IMR-90 (cell line): ENCODE measurements at regions not wholly inside any gene's neighbourhood (a gene's known extent, or its start where the extent isn't known, plus 50 kb on each side); places are given as distances from the start of the nearest gene placed in this dataset.
A peak's percentile ranks its signal among the peaks of the same experiment; 100 is the strongest.

Experiments
- ATAC-seq: fragments of 200-7000 bp; cut with Tn5 transposase; 2 replicates; pipeline ENCODE4 v1.9.1; 2020; ENCODE audit warnings: low read depth, mild to moderate bottlenecking, moderate library complexity
- BruUV-seq: library from RNA; stranded (reverse); fragments of 400-500 nt; replicated peaks from 2 replicates; lab custom pipeline; 2021; lab: Mats Ljungman, UMichigan
- CTCF ChIA-PET: fragments of 300-600 bp; formaldehyde crosslinking; extraction: SDS; loops from one replicate; lab custom pipeline; 2021; ENCODE audit warnings: antibody characterized with exemption; lab: Yijun Ruan, JAX
- POLR2A ChIA-PET: fragments of 300-600 bp; sonication (Branson Sonifier 250); formaldehyde crosslinking; loops from one replicate; lab custom pipeline; 2022; ENCODE audit warnings: antibody characterized with exemption; ENCODE audit not compliant: unreplicated experiment; lab: Charles Lee
- DNase-seq: peaks from one replicate; pipeline ENCODE4 v3.0.0; 2013
- H2AFZ ChIP-seq: replicated peaks from 2 replicates; pipeline ENCODE3; 2013; ENCODE audit warnings: low read length, mild to moderate bottlenecking; ENCODE audit not compliant: poor library complexity
- H2AK5ac ChIP-seq: 2 replicates; pipeline ENCODE4 v1.6.1; 2013; ENCODE audit warnings: low read depth, low read length, inconsistent platforms
- H2AK9ac ChIP-seq: replicated peaks from 2 replicates; pipeline ENCODE3; 2013; ENCODE audit warnings: mild to moderate bottlenecking, low read depth, low read length, moderate library complexity; ENCODE audit not compliant: poor library complexity
- H2BK120ac ChIP-seq: 2 replicates; pipeline ENCODE4 v1.6.1; 2013; ENCODE audit warnings: low read depth, low read length, inconsistent platforms
- H2BK15ac ChIP-seq: 3 replicates; pipeline ENCODE4 v1.6.1; 2013; ENCODE audit warnings: low read depth, low read length, inconsistent platforms
- H2BK20ac ChIP-seq: 2 replicates; pipeline ENCODE4 v1.6.1; 2013; ENCODE audit warnings: low read depth, mild to moderate bottlenecking, inconsistent platforms, low read length, moderate library complexity
- H2BK5ac ChIP-seq: 2 replicates; pipeline ENCODE4 v1.6.1; 2013; ENCODE audit warnings: mild to moderate bottlenecking, low read depth, low read length, inconsistent platforms; ENCODE audit not compliant: poor library complexity, severe bottlenecking
- H3K14ac ChIP-seq: replicated peaks from 2 replicates; pipeline ENCODE4 v1.6.1; 2013; ENCODE audit warnings: low read depth, low read length, inconsistent platforms
- H3K18ac ChIP-seq: 2 replicates; pipeline ENCODE4 v1.6.1; 2013; ENCODE audit warnings: low read depth, low read length, control low read depth
- H3K23ac ChIP-seq: 2 replicates; pipeline ENCODE4 v1.6.1; 2013; ENCODE audit warnings: low read depth, low read length, inconsistent platforms
- H3K27ac ChIP-seq: 2 replicates; pipeline ENCODE4 v1.5.1; 2013; ENCODE audit warnings: mild to moderate bottlenecking, control low read depth, low read length; ENCODE audit not compliant: insufficient read depth
- H3K27me3 ChIP-seq: 2 replicates; pipeline ENCODE4 v1.6.1; 2013; ENCODE audit warnings: low read length; ENCODE audit not compliant: control insufficient read depth, insufficient read depth
- H3K36me3 ChIP-seq: 2 replicates; pipeline ENCODE4 v1.6.1; 2013; ENCODE audit warnings: low read length, mixed read lengths; ENCODE audit not compliant: control insufficient read depth, insufficient read depth
- H3K4ac ChIP-seq: 2 replicates; pipeline ENCODE4 v1.6.1; 2013; ENCODE audit warnings: low read depth, low read length, inconsistent platforms
- H3K4me1 ChIP-seq: 2 replicates; pipeline ENCODE4 v1.6.1; 2013; ENCODE audit warnings: low read length, mixed read lengths; ENCODE audit not compliant: control insufficient read depth, insufficient read depth
- H3K4me2 ChIP-seq: 2 replicates; pipeline ENCODE4 v1.6.1; 2013; ENCODE audit warnings: low read depth, mild to moderate bottlenecking, control low read depth, low read length, moderate library complexity
- H3K4me3 ChIP-seq: 2 replicates; pipeline ENCODE4 v1.5.1; 2013; ENCODE audit warnings: low read depth, mild to moderate bottlenecking, control low read depth, low read length, moderate library complexity; ENCODE audit not compliant: insufficient read depth
- H3K56ac ChIP-seq: 2 replicates; pipeline ENCODE4 v1.6.1; 2013; ENCODE audit warnings: low read length, inconsistent platforms; ENCODE audit not compliant: insufficient read depth; ENCODE audit errors: extremely low read depth
- H3K79me1 ChIP-seq, 2 experiments: 2 replicates each; pipeline ENCODE4 v1.6.1; 2013; ENCODE audit warnings: low read length in 2 of 2, inconsistent platforms in 1 of 2, low read depth in 1 of 2
- H3K9ac ChIP-seq: 2 replicates; pipeline ENCODE4 v1.6.1; 2013; ENCODE audit warnings: low read depth, low read length, control low read depth
- H3K9me1 ChIP-seq: 2 replicates; pipeline ENCODE4 v1.6.1; 2013; ENCODE audit warnings: low read length, inconsistent platforms; ENCODE audit not compliant: insufficient read depth
- H3K9me3 ChIP-seq: 2 replicates; pipeline ENCODE4 v1.6.1; 2013; ENCODE audit warnings: low read length; ENCODE audit not compliant: control insufficient read depth, insufficient read depth
- H4K20me1 ChIP-seq: 2 replicates; pipeline ENCODE4 v1.6.1; 2013; ENCODE audit warnings: low read length, inconsistent platforms; ENCODE audit not compliant: insufficient read depth
- H4K5ac ChIP-seq: 2 replicates; pipeline ENCODE4 v1.6.1; 2013; ENCODE audit warnings: mild to moderate bottlenecking, low read depth, low read length, control low read depth
- H4K8ac ChIP-seq, 2 experiments: 2 replicates each; pipeline ENCODE4 v1.6.1; 2013; ENCODE audit warnings: low read depth in 2 of 2, low read length in 2 of 2, control low read depth in 1 of 2, inconsistent platforms in 1 of 2
- H4K91ac ChIP-seq: 2 replicates; pipeline ENCODE4 v1.6.1; 2013; ENCODE audit warnings: low read depth, low read length, inconsistent platforms; ENCODE audit not compliant: insufficient read depth
- BHLHE40 ChIP-seq: fragments of 150-350 bp; IDR thresholded peaks from 2 replicates; pipeline ENCODE4 v1.6.1; 2016; ENCODE audit warnings: mild to moderate bottlenecking, low read depth, low read length
- CEBPB ChIP-seq: IDR thresholded peaks from 2 replicates; pipeline ENCODE4 v1.6.1; 2012; ENCODE audit warnings: low read depth, low read length, improper control_type of control experiment
- CHD1 ChIP-seq: IDR thresholded peaks from 2 replicates; pipeline ENCODE4 v1.6.1; 2012; ENCODE audit warnings: low read depth, low read length, improper control_type of control experiment
- CTCF ChIP-seq: conservative IDR thresholded peaks from 2 replicates; pipeline ENCODE4 v1.5.1; 2012; ENCODE audit warnings: mild to moderate bottlenecking, low read depth, low read length, improper control_type of control experiment
- ELK1 ChIP-seq: fragments of 150-350 bp; IDR thresholded peaks from 2 replicates; pipeline ENCODE4 v1.6.1; 2016; ENCODE audit warnings: low read depth, mild to moderate bottlenecking, low read length, moderate library complexity, borderline replicate concordance
- MAFK ChIP-seq: IDR thresholded peaks from 2 replicates; pipeline ENCODE4 v1.6.1; 2012; ENCODE audit warnings: low read depth, low read length, improper control_type of control experiment
- MAZ ChIP-seq: IDR thresholded peaks from 2 replicates; pipeline ENCODE4 v1.6.1; 2012; ENCODE audit warnings: low read depth, mild to moderate bottlenecking, low read length, improper control_type of control experiment, moderate library complexity, borderline replicate concordance
- MXI1 ChIP-seq: IDR thresholded peaks from 2 replicates; pipeline ENCODE4 v1.6.1; 2012; ENCODE audit warnings: low read depth, mild to moderate bottlenecking, low read length, moderate library complexity, borderline replicate concordance
- NFE2L2 ChIP-seq: fragments of 150-350 bp; IDR thresholded peaks from 2 replicates; pipeline ENCODE4 v1.6.1; 2016; ENCODE audit warnings: low read depth, mild to moderate bottlenecking, low read length
- POLR2A ChIP-seq: IDR thresholded peaks from 2 replicates; pipeline ENCODE4 v1.6.1; 2012; ENCODE audit warnings: mild to moderate bottlenecking, low read depth, low read length
- RAD21 ChIP-seq: IDR thresholded peaks from 2 replicates; pipeline ENCODE4 v1.6.1; 2012; ENCODE audit warnings: low read length, improper control_type of control experiment
- RCOR1 ChIP-seq: IDR thresholded peaks from 2 replicates; pipeline ENCODE4 v1.6.1; 2012; ENCODE audit warnings: mild to moderate bottlenecking, low read length, improper control_type of control experiment; ENCODE audit not compliant: insufficient replicate concordance
- RFX5 ChIP-seq: IDR thresholded peaks from 2 replicates; pipeline ENCODE4 v1.8.0; 2012; ENCODE audit warnings: low read depth, mild to moderate bottlenecking, low read length, moderate library complexity
- SMC3 ChIP-seq: fragments of 150-350 bp; IDR thresholded peaks from 2 replicates; pipeline ENCODE4 v1.6.1; 2016; ENCODE audit warnings: low read depth, mild to moderate bottlenecking, antibody characterized with exemption, low read length, moderate library complexity
- USF2 ChIP-seq: fragments of 150-350 bp; IDR thresholded peaks from 2 replicates; pipeline ENCODE4 v1.6.1; 2017; ENCODE audit warnings: mild to moderate bottlenecking, antibody characterized with exemption, low read length, low read depth
- WGBS, 2 experiments: methylation state at CpG; one replicate each; pipeline versions ENCODE4 v1.1.5 to v1.1.7; 2013; ENCODE audit warnings: missing lambda C conversion rate in 2 of 2; ENCODE audit not compliant: insufficient read length in 1 of 2; ENCODE audit errors: extremely low coverage in 2 of 2; 5-methylcytosine and 5-hydroxymethylcytosine counted together
- dilution Hi-C: fragments of 300-500 bp; cut with HindIII; formaldehyde crosslinking; loops from one replicate; pipeline ENCODE4 v1.14.3; 2018; ENCODE audit warnings: low sequenced_read_pairs; ENCODE audit not compliant: unreplicated experiment
- in situ Hi-C: fragments of 300-500 bp; cut with MboI; formaldehyde crosslinking; loops from 3 replicates; pipeline ENCODE4 v1.14.3; 2019; ENCODE audit warnings: low sequenced_read_pairs, inconsistent platforms, mixed read lengths
- intact Hi-C: fragments of 100-400 bp; cut with micrococcal nuclease; formaldehyde crosslinking; loops from 2 replicates; pipeline ENCODE4 v1.10.0; 2022

- POLR2A ChIA-PET: no interaction called here
- no peak overlapping the region for H4K91ac ChIP-seq
- BruUV-seq: no TSS peak
These were observed 95.9 kb upstream of the C1QTNF7 start for GRCh38 chr4:15331930-15332329.

More at GRCh38 chr4:15331930-15332329, 95.9 kb upstream of the C1QTNF7 start:
- Histone ChIP-seq H3K9ac (no peak overlapping the region), H3K4ac (no peak overlapping the region), H4K8ac (no peak overlapping the region), H2BK5ac (no peak overlapping the region), H2AK9ac (no peak overlapping the region), H3K36me3 (no peaks in the 10 kb centered on the region), H3K18ac (peak overlapping the region; percentile 21; the same call in 1 of the 2 replicates), H4K5ac (no peak overlapping the region), H3K79me1 (no peaks in the 10 kb centered on the region), H3K23ac (no peak overlapping the region), H2BK15ac (no peak overlapping the region), H3K9me3 (no peaks in the 10 kb centered on the region), H2BK120ac (no peak overlapping the region), H3K4me2 (no peak overlapping the region), H2AK5ac (no peak overlapping the region), H3K4me1 (peaks cover 11% of the 10 kb centered on the region), H3K27me3 (no peaks in the 10 kb centered on the region), H4K20me1 (no peaks in the 10 kb centered on the region), H3K4me3 (no peak overlapping the region), H3K56ac (no peak overlapping the region), H3K27ac (no peak overlapping the region), H2BK20ac (no peak overlapping the region), H2AFZ (no peak overlapping the region), H3K14ac (no peak overlapping the region), H3K9me1 (peaks cover 5% of the 10 kb centered on the region; the same call in 1 of the 2 replicates)
- in situ Hi-C loops (loop anchor here (10.0 to 25.0 kb wide), 2 partner anchors 123 to 1420 kb away; no protein-coding TSS in a partner anchor), intact Hi-C loops (no loop called here), dilution Hi-C loops (no loop called here)
- TF ChIP-seq MXI1 (no peak), CHD1 (no peak), MAFK (no peak), BHLHE40 (no peak), MAZ (no peak), USF2 (no peak), RCOR1 (no peak), RAD21 (no peak), POLR2A (no peak), CEBPB (no peak), SMC3 (no peak), RFX5 (no peak), NFE2L2 (no peak), CTCF (no peak), ELK1 (no peak)
- no CpG with 5 or more reads among the region's 3 CpGs for WGBS, 2 experiments
- DNase-seq (no peak), ATAC-seq (no peak)
- CTCF ChIA-PET: no interaction called here
